HG02943 (cell line): ENCODE measurements at regions not wholly inside any gene's neighbourhood (a gene's known extent, or its start where the extent isn't known, plus 50 kb on each side); places are given as distances from the start of the nearest gene placed in this dataset.
"Not testable (repeated sequence)": the region's sequence is repeated elsewhere in the genome, so short reads cannot be mapped to it uniquely, and the experiment has no call there.

Source experiments
- ATAC-seq: cut with Tn5 transposase; IDR thresholded peaks from one replicate; pipeline ENCODE4 v1.9.1; 2021; ENCODE audit warnings: mild to moderate bottlenecking, low read depth, moderate library complexity; ENCODE audit not compliant: unreplicated experiment

DNA sequence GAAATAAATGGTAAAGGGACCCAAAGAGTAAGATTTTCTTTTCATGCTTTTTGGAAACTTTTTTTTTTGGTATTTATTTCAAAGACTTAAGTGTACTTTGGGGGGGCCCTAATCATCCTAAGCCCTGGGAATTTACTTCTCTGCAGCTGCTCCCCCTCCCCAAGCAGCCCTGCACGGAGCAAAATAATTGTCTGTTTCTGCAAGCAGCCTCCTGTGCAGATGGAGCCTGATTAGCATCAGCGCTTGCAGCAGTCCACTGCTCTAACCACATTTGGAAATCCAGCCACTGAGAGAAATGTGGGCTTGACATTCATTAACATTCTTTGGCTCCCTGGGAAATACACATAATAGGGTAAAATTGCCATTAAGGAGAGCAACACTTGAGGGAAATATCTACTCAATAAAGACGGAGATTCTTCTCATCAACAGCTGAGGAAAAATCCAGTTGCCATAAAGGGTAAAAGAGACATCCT lies 309.2 kb upstream of the MAP3K7 start:
- no peak for ATAC-seq

DNA sequence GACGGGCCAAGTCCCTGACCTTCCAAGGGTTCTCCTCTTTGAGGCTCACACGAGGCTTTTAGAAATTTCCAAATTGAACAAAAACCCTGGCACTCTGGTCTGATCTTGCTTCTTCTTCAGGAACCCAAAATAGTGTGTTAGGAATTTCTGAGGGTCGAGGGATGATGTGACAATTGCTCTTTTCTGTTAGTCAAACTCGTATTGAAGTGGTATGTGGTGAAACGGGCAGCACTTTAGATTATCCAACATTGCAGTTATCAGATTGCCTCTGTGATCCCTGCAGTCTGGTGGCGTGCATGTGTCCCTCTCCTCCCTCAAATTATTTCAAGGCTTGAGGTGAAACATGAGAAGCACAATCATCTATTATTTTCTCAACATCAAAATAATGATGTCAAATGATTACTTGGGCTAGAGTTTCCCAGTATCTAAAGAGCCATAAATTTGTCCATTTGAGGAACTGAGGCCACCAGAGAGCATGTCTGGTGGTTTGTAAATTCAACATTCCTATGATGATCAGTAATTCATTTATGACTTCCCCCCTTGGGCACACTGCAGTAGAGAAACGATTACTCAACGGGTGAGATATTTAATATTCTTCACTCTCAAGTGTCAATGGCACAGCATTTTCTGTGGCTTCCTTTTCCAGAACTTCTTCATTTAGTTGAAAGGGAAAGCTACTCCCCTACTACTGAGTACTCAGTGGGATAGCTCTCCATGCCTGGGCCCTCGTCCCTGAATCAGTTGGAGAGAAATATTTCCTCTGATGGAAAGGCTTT lies 308.6 kb upstream of the MAP3K7 start:
- ATAC-seq = no peak

DNA sequence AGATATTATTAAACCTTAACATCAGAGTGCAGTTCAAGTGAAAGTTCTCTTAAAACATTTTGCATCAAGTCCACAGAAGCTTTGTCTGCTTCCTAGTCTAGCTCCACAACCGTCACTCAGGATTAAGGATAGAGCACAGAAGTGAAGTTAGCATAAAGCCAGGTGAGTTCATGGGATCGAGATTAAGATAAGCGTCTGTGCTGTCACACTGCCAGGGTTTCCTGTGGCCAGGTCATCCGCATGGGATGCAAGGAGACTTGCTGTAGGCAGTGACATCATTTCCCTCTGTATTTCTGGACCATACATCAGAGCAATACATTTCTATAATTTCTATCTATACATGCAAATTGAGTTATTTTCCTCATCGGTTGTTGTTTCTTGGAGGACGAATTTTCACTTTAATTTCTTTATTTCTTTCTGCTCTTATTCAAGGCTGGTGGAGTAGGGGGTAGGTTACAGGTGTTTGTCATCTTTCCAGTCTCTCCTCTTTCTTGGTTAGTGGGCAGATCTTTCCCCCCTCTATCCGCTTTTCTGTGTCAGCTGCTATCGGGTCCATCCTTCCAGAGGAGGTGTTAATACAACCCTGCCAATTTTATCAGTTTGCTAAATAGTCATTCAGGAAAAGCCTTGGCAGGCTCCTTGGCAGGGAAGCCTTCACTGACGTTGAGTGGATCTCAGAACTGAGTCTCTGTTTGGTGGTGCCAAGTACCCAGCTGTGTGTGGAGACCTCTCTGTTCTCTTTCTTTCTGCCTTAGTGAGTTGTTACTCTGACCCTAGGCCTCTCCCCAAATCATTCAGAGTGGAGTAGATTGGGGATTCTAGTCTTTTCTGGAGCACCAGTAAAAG lies 307.6 kb upstream of the MAP3K7 start:
- ATAC-seq = no peak

DNA sequence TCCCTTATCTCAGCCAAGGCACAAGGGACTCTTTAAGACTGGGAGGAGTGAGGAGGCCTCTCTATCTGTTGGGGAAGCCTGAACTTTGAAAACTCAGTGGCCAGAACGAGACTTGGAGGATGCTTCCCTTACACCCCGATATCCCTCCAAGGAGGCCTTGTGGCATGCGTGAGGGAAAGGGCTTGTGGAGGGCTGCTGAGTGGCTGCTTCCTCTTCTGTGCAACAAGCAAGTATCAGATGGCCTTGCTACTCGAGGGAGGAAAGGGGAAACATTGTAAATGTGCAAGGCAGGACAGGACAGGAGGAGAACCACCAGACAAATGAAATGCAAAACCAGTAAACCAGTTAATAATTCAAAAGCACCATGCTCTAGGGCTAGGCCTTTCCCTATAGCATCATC lies 306.5 kb upstream of the MAP3K7 start:
- no peak for ATAC-seq

DNA sequence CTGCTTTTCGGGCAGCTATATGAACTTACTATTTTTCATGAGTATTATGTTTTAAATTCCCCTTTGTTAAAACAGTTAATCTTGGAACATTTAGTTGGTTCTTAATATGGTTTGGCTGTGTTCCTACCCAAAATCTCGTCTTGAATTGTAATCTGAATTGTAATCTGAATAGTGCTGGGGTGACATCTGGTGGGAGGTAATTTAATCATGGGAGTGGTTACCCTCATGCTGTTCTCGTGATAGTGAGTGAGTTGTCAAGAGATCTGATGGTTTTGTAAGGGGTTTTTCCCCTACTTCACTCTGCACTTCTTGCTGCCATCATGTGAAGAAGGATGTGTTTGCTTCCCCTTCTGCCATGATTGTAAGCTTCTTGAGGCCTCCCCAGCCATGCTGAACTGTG lies 305.4 kb upstream of the MAP3K7 start:
- no peak for ATAC-seq

DNA sequence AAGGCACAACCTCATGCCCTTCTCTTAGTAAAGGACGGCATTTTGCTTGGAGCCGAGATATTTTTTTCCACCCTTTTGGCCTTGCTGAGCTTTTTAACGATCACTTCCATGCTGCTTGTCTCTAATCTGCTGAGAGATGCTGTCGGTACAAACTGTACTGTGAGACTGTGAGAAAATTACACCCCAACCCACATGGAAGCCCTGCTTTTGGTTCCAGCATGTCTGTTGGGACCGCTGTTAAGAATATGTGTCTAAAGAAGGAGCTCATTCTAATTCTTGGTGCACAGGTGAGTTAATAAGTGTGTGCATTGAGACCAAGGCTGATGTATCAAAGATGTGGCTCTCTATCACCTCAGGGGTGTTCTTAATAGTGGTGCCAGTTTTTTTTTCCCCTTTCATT lies 304.5 kb upstream of the MAP3K7 start:
- ATAC-seq = no peak

DNA sequence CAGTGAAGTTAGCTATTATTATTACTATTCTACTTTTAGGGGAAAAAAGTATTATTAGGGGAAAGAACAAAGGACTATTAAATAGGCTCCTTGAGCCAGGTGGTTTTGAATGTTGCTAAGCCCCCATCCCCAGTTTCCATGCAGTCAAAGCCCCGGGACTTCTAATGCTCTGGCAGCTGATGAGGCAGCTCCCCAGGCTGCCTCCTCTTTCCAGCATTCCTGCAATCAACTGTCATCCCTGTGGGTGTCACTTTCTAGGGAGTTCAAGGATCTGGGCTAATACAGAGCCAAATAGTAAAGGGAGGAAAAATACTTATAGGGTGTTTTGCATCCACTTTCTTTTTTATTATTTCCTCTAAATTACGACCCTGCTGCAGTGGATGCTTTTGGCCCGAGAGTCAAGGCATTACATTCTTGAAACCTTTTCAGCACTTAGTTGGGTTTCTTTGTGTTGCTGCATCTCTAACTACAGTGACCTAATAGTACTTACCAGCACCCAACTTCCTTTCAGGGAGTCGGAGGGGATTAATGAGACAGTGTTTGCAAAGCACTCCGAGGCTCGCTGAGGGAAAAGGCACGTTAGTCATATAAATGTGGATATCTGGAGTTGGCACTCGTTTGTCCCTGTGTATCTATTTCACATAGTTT lies 303.9 kb upstream of the MAP3K7 start:
- no peak for ATAC-seq

DNA sequence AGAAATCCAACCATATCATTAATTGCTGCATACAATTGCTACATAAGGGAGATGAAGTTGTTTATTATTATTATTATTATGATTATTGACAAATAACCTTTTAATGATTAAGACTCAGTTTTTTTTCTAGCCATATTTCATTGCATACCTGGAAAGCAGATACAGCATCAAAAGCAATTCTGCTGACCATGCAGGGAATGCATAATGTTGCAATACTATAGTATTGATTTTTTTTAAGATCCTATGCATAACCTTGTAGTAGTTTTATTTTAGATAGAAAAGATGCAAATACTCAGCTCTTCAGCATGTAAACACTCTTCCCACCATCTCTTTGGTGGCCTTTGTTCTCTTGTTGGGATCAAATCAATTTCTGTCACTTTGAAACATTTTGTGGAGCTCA lies 300.9 kb upstream of the MAP3K7 start:
- ATAC-seq = no peak

DNA sequence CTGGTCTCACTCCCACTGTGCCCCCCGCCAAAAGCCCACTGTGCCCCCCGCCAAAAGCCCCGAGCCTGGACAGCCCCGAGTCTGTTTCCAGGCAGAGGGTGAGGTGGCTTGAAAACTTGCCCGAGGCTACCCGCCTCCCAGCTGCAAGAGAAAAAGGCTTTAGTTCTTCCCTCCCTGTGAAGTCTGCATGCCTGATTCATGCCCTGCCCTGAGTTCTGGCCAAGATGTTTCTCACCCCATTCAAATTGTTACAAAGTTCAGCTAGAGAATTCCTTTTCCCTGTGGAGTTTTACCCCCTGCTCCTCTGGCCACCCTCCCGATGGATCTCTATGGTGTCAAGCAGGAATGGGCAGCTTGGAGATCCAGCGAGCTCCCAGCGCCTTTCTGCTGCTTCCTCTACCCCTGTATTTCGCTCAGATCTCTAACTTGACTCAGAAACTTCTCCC lies 298.8 kb upstream of the MAP3K7 start:
- no peak for ATAC-seq

DNA sequence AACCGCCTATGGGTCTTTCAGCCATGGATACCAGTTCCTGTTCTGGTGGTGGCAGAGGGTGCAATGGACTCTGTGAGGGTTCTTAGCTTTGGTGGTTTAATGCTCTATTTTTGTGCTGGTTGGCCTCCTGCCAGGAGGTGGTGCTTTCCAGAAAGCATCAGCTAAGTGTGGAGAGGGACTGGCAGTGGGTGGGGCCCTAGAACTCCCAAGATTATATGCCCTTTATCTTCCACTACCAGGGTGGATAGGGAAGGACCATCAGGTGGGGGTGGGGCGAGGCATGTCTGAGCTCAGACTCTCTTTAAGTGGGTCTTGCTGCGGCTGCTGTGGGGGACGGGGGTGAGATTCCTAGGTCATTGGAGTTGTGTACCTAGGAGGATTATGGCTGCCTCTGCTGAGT lies 298.3 kb upstream of the MAP3K7 start:
- ATAC-seq = not testable (repeated sequence)

DNA sequence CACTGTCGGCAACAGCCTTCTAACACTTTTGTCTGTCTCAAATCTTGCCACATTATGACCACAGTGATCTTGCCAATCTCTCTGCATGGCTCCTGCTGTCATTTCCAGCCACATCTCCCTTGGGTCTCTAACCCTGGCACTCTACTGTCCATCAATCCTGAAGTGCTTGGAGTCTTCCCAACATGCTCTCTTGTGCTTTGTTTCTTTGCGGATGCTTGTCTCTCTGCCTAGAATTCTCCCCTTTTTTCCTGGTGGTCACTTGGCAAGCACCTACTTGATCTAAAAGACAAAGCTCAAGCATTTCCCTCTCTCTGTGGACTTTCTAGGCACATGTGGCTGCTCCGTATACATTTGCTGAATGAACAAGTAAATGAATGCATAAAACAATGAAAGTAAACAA lies 290.7 kb upstream of the MAP3K7 start:
- ATAC-seq = no peak

DNA sequence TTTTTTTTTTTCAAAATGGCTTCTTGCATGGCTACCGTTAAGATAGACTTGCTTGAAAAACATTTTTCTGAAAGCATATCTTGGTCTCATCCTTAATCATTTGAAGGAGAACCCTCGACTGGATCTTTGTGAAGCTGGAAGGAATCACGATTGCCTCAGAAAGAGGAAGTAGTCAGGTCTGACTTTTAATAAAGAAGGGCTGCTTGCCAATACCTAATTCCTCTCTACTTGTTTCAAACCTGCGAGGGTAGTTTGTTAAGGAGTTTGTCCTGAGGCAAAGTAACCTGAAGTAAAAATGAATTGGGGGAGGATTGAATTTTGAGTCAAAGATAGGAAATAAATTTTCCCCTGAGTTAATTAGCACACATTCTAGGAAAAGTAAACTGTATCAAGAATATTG lies 288.1 kb upstream of the MAP3K7 start:
- no peak for ATAC-seq

DNA sequence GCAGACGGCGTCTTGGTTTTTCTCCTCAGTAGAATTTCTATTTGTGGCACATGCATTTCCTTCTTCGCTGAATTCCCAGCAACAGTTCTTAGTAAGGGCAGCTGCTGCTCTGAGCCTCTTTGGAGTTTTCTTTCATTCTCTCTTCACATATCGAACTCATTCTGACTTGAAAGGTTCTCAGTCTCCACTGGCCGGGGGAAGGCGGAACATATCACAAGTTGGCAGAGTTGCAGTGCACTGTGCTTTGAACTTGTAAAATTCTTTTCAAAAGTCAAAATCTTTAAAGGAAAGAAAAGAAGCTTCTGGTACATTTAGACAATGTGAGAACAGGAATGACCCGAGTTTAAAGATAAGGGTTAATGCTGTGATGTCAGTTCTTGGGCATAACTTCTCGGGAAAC lies 286.1 kb upstream of the MAP3K7 start:
- ATAC-seq = no peak

DNA sequence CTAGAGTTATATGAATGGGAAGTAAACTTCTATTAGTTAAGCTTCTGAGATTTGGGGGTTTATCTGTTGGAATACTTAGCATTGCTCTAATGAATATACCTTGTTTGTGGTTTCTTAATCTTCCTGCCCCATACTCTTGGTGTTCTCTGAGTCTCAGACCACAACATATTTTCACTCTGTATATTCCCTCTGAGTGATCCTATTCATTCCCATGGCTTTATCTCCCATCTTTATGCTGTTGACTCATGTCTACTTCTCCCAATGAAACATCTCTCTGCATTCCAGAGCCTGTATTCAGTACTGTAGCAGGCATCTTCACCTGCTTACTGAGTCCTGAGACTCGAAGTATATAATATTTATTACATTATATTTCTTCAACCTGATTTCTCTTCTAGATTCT lies 283.7 kb upstream of the MAP3K7 start:
- no peak for ATAC-seq

DNA sequence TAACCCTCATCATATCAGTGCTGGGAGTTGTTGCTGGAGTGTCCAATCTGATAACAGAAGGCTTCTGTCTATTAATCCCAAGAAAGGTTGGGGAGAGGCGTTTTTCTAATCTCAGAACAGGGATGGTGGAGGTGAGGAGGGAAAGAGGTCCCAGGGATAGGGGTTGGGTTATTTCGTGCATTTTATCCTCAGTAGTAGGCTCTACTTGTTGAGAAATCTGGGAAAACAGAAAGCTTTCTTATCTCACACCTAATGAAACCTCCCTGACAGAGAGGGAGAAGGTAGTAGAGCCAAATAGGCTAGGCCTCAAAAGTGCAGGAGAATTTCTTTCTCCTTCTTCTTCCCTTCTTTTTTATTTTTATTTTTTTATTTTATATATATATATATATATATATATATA lies 281.8 kb upstream of the MAP3K7 start:
- no peak for ATAC-seq

DNA sequence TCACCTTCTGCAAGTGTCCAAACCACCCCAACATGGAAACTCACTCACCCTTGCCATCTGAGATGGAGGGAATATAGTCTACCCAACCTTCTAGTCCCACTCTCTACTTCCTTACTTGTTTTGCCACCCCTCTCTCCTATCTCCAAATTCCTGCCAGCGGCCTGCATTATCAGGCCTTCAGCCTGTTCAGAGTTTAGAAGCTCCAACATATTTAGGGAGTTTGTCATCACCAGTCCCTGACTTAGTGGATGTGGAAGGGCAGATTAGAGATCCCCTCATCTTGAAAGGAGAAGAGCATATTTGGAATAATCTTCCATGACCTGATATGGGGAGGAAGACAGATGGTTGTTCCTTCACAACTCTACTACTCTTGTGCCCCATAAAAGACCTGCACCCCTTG lies 281.4 kb upstream of the MAP3K7 start:
- no peak for ATAC-seq

DNA sequence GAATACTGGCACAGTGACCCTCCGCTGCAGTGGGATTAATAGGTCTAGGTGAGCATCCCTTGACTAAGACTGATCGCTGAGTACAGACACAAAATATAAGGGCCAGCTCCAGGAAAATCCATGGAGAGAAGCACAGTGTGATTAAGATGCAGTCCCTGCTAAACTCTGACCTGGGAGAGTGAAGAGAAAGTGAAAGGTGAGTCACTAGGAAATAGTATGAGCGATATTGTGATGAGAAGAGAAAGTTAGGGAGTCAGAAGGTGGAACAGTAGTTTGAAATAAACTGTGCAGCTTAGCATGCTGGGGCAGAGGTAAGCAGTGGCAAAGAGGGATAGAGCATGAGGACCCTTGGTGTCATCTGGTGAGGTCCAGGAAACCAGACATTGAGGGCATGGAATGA lies 278.6 kb upstream of the MAP3K7 start:
- ATAC-seq = no peak

DNA sequence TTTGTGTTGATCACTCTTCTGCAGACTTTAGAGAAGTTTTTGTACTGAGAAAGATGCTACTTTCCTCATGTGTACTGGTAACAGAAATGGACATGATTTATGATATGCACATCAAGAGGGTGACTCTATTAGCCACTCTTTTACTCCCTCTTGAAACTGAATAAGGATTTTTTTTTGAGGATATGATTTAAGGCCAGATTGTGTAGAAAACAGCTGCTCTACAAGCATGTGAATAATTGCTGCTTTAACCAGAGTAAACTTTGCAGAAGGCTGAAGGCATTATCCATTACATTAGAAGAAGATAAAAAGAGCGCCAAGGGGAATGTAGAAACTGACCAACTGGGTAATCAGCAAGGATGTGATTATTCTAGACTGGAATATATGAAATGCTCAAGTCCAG lies 276.2 kb upstream of the MAP3K7 start:
- no peak for ATAC-seq

DNA sequence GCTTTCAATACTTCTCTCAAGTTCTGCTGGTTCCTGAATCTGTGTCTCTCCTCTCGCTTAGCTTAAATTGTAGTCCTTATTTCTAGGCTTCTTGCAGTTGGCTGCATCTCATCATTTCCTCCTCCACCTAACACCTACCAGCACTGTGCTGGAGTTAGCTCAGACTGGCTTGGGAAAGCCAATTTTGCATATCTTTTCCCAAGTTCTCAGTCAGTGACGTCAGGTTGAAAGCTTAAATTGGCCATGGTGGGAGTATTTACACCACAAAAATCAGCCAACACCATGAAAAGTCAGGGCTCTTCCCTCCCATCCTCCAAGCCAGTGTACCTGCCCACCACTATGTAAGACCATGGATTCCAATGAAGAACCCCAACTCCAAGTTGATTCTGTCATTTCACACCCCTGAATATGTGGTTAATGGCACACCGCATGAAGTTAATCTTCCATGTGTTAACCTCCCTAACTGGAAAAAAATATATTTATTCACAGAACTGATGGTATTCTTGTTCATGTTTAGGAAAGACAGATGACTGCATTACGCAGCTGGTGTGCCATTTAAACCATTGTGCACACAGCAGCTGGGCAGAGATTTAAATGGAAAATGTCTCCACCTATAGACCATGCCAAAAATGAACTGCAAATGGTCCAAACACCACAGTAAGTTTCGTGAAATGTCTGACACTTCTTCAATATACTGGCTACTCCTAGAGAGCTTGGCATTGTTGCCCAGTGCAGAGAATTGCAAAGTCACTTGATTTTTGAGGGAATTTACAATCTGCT lies 274.1 kb upstream of the MAP3K7 start:
- no peak for ATAC-seq

DNA sequence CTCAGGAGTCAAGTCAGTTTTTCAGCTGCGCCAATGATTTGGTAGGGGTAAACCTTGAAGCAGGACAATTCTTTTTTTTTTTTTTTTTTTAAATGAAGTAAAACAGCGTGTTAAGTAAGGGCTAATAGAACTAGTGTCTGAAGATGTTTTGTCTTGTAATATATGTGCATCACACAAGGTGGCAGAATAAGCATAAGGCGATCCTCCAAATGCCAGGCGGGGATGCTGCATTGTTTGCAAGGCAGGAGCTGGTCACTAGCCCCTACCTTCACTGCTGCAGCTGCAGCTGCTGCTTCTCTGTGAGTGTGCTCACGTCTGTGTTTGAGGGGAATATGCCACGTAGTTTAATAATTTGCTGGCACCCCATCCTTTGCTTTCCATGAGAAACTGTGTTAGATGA lies 272.7 kb upstream of the MAP3K7 start:
- ATAC-seq = no peak

DNA sequence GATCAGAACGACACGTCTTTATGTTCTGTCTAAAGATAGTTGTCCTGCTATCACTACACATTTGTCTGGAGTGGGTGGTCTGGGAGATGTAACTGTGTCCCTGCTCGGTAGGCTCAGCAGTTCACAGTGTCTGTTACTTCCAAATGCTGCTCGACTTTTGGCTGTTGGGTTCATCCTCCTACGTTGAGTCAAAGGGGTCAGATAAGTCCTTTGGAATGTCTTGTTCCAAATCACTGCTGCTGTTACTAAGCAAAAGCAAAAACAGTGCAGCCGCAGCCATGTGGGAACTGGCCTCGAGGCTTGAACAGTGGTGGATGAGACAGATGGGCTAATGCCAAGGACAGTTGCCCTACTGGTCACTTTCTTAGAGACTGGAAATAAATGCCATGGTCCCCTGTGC lies 272.2 kb upstream of the MAP3K7 start:
- no peak for ATAC-seq
